PC-3 (cell line): ENCODE measurements at regions not wholly inside any gene's neighbourhood (a gene's known extent, or its start where the extent isn't known, plus 50 kb on each side); places are given as distances from the start of the nearest gene placed in this dataset.
A peak's percentile ranks its signal among the peaks of the same experiment; 100 is the strongest.

Source experiments
- ATAC-seq: fragments of 200-7000 bp; cut with Tn5 transposase; 2 replicates; pipeline ENCODE4 v1.9.1; 2020; ENCODE audit warnings: mild to moderate bottlenecking, moderate library complexity
- BruUV-seq: library from RNA; stranded (reverse); fragments of 400-500 nt; replicated peaks from 2 replicates; lab custom pipeline; 2021; lab: Mats Ljungman, UMichigan
- CTCF ChIA-PET: fragments of 300-600 bp; sonication (Branson Sonifier 250); formaldehyde crosslinking; loops from one replicate; lab custom pipeline; 2022; ENCODE audit warnings: antibody characterized with exemption; lab: Charles Lee
- POLR2A ChIA-PET: fragments of 300-600 bp; sonication (Branson Sonifier 250); formaldehyde crosslinking; loops from one replicate; lab custom pipeline; 2022; ENCODE audit warnings: antibody characterized with exemption; ENCODE audit not compliant: unreplicated experiment; lab: Charles Lee
- DNase-seq: peaks from one replicate; pipeline ENCODE4 v3.0.0-alpha.2; 2015
- H2AFZ ChIP-seq: fragments of 300-600 bp; sonication (generic); 2 replicates; pipeline ENCODE4 v1.6.0; 2016; ENCODE audit warnings: antibody characterized with exemption, low read length
- H3F3A ChIP-seq: fragments of 300-600 bp; sonication (generic); one replicate; pipeline ENCODE4 v1.6.0; 2017; ENCODE audit warnings: antibody characterized with exemption, low read length, control low read depth, mild to moderate bottlenecking; ENCODE audit not compliant: unreplicated experiment
- H3K27ac ChIP-seq: fragments of 300-600 bp; sonication (generic); 2 replicates; pipeline ENCODE4 v1.5.1; 2016; ENCODE audit warnings: mild to moderate bottlenecking, low read length
- H3K27me3 ChIP-seq: fragments of 300-600 bp; sonication (generic); 2 replicates; pipeline ENCODE4 v1.6.1; 2016; ENCODE audit warnings: low read length, mixed read lengths
- H3K36me3 ChIP-seq: fragments of 300-600 bp; sonication (generic); 2 replicates; pipeline ENCODE4 v1.6.1; 2016; ENCODE audit warnings: low read depth, mixed run types, low read length, mixed read lengths
- H3K4me1 ChIP-seq: fragments of 300-600 bp; sonication (generic); 2 replicates; pipeline ENCODE4 v1.5.1; 2016; ENCODE audit warnings: low read length; ENCODE audit not compliant: insufficient read depth
- H3K4me2 ChIP-seq: fragments of 300-600 bp; sonication (generic); 2 replicates; pipeline ENCODE4 v1.6.0; 2016; ENCODE audit warnings: low read length
- H3K4me3 ChIP-seq: fragments of 300-600 bp; sonication (generic); 2 replicates; pipeline ENCODE4 v1.5.1; 2016; ENCODE audit warnings: mild to moderate bottlenecking, low read length, mixed read lengths
- H3K79me2 ChIP-seq: fragments of 300-600 bp; sonication (generic); 2 replicates; pipeline ENCODE4 v1.6.1; 2017; ENCODE audit warnings: low read length, mixed read lengths
- H3K9ac ChIP-seq: fragments of 300-600 bp; sonication (generic); 2 replicates; pipeline ENCODE4 v1.6.0; 2016; ENCODE audit warnings: mild to moderate bottlenecking, low read length
- H3K9me2 ChIP-seq: fragments of 300-600 bp; sonication (generic); replicated peaks from 2 replicates; pipeline ENCODE4 v1.6.1; 2016; ENCODE audit warnings: mixed run types, low read length, mixed read lengths
- H3K9me3 ChIP-seq: fragments of 300-600 bp; sonication (generic); 2 replicates; pipeline ENCODE4 v1.6.1; 2016; ENCODE audit warnings: low read length, mixed read lengths
- H4K20me1 ChIP-seq: fragments of 300-600 bp; sonication (generic); 2 replicates; pipeline ENCODE4 v1.6.1; 2016; ENCODE audit warnings: low read length, mixed read lengths
- CTCF ChIP-seq: fragments of 300-600 bp; sonication (generic); conservative IDR thresholded peaks from 2 replicates; pipeline ENCODE4 v1.5.1; 2017; ENCODE audit warnings: antibody characterized with exemption, low read depth, mild to moderate bottlenecking, low read length
- EZH2 ChIP-seq: fragments of 300-600 bp; sonication (generic); IDR thresholded peaks from one replicate; pipeline ENCODE4 v1.6.1; 2017; ENCODE audit warnings: antibody characterized with exemption, mild to moderate bottlenecking, low read length; ENCODE audit not compliant: unreplicated experiment
- EZH2phosphoT487 ChIP-seq: fragments of 300-600 bp; sonication (generic); IDR thresholded peaks from 2 replicates; pipeline ENCODE4 v1.6.1; 2018; ENCODE audit warnings: mild to moderate bottlenecking, antibody characterized with exemption, low read length, borderline replicate concordance
- intact Hi-C: fragments of 100-400 bp; cut with micrococcal nuclease; formaldehyde crosslinking; loops from 2 replicates; pipeline ENCODE4 v1.9.0; 2023

GRCh38 chr6:14706378-14706929 is 539.4 kb upstream of the JARID2 start:
- H3K9me2 ChIP-seq: no peaks in the 10 kb centered on the region
- ATAC-seq: peak; percentile 68
- H3K27ac ChIP-seq: peak overlapping the region; percentile 95
- H2AFZ ChIP-seq: peak overlapping the region; percentile 10; the same call in 1 of the 2 replicates
- H3K9ac ChIP-seq: peak overlapping the region; percentile 78
- H3F3A ChIP-seq: no peaks in the 10 kb centered on the region
- no peaks in the 10 kb centered on the region for H3K27me3 ChIP-seq
- H3K4me2 ChIP-seq: peak overlapping the region; percentile 43
- no TSS peak for BruUV-seq
- TF ChIP-seq EZH2 (no peak), EZH2phosphoT487 (no peak), CTCF (no peak)
- no peaks in the 10 kb centered on the region for H4K20me1 ChIP-seq
- ChIA-PET CTCF (no interaction called here), POLR2A (no interaction called here)
- H3K4me1 ChIP-seq: peaks cover 50% of the 10 kb centered on the region
- H3K79me2 ChIP-seq: no peaks in the 10 kb centered on the region
- H3K9me3 ChIP-seq: no peaks in the 10 kb centered on the region
- H3K4me3 ChIP-seq: no peak overlapping the region
- no peaks in the 10 kb centered on the region for H3K36me3 ChIP-seq
- intact Hi-C loops: loop anchor here (1.0 kb wide), 1 partner anchor 435 kb away; no protein-coding TSS in a partner anchor
- DNase-seq: peak; percentile 93

GRCh38 chr6:14707276-14707675 is 538.6 kb upstream of the JARID2 start:
- H3K27me3 ChIP-seq: no peaks in the 10 kb centered on the region
- H3K9me2 ChIP-seq: no peaks in the 10 kb centered on the region
- H3K4me1 ChIP-seq: peaks cover 58% of the 10 kb centered on the region
- no peaks in the 10 kb centered on the region for H3K36me3 ChIP-seq
- DNase-seq (no peak), ATAC-seq (no peak)
- no peaks in the 10 kb centered on the region for H4K20me1 ChIP-seq
- BruUV-seq: no TSS peak
- ChIA-PET POLR2A (no interaction called here), CTCF (no interaction called here)
- no peaks in the 10 kb centered on the region for H3K9me3 ChIP-seq
- TF ChIP-seq EZH2: no peak
- TF ChIP-seq EZH2phosphoT487: no peak
- TF ChIP-seq CTCF: no peak
- H3K4me3 ChIP-seq: no peak overlapping the region
- H3K4me2 ChIP-seq: no peak overlapping the region
- intact Hi-C loops: no loop called here
- H2AFZ ChIP-seq: no peak overlapping the region
- H3K27ac ChIP-seq: peak overlapping the region; percentile 95
- H3K9ac ChIP-seq: peak overlapping the region; percentile 73
- H3F3A ChIP-seq: no peaks in the 10 kb centered on the region
- H3K79me2 ChIP-seq: no peaks in the 10 kb centered on the region

- intact Hi-C loops: no loop called here
- ChIA-PET POLR2A (no interaction called here), CTCF (interaction anchor here (0.6 kb wide), 1 partner anchor 635 kb away, joined by 4 read pairs; no protein-coding TSS in a partner anchor)
- Histone ChIP-seq H3F3A (no peaks in the 10 kb centered on the region), H3K9me3 (no peaks in the 10 kb centered on the region), H3K4me1 (peaks cover 66% of the 10 kb centered on the region), H3K9ac (peak overlapping the region; percentile 73; the same call in 1 of the 2 replicates), H3K27me3 (no peaks in the 10 kb centered on the region), H3K27ac (peak overlapping the region; percentile 95), H2AFZ (no peak overlapping the region), H3K36me3 (no peaks in the 10 kb centered on the region), H3K4me3 (no peak overlapping the region), H4K20me1 (no peaks in the 10 kb centered on the region), H3K79me2 (no peaks in the 10 kb centered on the region), H3K9me2 (no peaks in the 10 kb centered on the region), H3K4me2 (no peak overlapping the region)
- BruUV-seq: no TSS peak
- DNase-seq (no peak), ATAC-seq (no peak)
- TF ChIP-seq CTCF: no peak
- TF ChIP-seq EZH2: no peak
- TF ChIP-seq EZH2phosphoT487: no peak
Measured at GRCh38 chr6:14707971-14708465, 537.9 kb upstream of the JARID2 start.
